ENCODE measurements at regions not wholly inside any gene's neighbourhood (a gene's known extent, or its start where the extent isn't known, plus 50 kb on each side); places are given as distances from the start of the nearest gene placed in this dataset.

DNA sequence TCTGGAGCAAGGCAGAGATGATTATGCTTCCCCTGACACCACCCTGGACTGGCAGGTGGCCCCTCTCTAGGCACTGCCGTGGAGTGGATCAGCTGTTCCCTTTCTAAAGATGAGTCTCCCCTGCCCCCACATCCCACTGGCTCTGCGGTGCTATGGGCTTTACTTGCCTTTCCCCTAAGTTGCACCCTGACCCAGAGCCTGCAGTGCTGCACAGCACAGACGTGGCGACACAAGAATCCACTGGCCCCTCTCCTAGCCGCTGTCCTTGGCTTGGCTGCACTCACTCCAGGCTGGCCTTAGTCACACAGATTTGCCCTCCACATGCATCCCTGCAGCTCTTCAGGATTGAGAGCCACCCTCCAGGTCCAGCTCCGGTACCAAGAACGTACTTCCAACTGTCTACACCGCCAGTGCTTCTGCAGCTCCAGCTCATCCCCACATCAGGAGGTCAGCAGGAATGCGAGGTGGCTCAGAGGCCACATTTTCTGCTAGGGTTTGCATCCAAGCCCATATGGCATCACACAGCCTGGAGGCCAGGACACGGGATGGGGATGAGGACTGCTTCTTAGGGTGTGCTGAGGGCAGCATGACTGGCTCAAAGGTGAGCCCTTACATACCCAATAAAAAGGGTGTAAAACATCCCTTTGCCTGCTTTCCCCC lies 82.4 kb upstream of the RASGRF1 start:
- CTCF ChIA-PET: interaction anchor here (3.2 kb wide), 1 partner anchor 12 kb away, joined by 25 read pairs; no protein-coding TSS in a partner anchor
- DNase-seq (ENCODE audit: low read depth, low spot score): no peak
- intact Hi-C loops (cut with micrococcal nuclease): no loop called here
- Histone ChIP-seq H3K9me2 (ENCODE audit: insufficient read depth) (no peaks in the 10 kb centered on the region), H3K27ac (ENCODE audit: low read depth, low read length) (no peak overlapping the region), H3K27me3 (ENCODE audit: insufficient read depth, low read length) (no peaks in the 10 kb centered on the region; the same call in 1 of the 2 replicates), H3K4me2 (ENCODE audit: low read length) (no peak overlapping the region), H3K79me2 (ENCODE audit: insufficient read depth, low read length) (no peaks in the 10 kb centered on the region), H3K9me3 (ENCODE audit: control insufficient read depth in 1 of 2, insufficient read depth in 1 of 2, low read depth in 1 of 2, low read length in 2 of 2) (no peaks in the 10 kb centered on the region), H3K4me1 (ENCODE audit: control insufficient read depth in 1 of 2, insufficient read depth in 2 of 2, low read length in 2 of 2) (peaks cover 25 to 41% of the 10 kb centered on the region in 2 experiments), H3K9ac (ENCODE audit: low read length) (no peak overlapping the region), H3K36me3 (ENCODE audit: control insufficient read depth in 1 of 2, insufficient read depth in 2 of 2, low read length in 2 of 2) (no peaks in the 10 kb centered on the region), H4K20me1 (ENCODE audit: insufficient read depth) (no peaks in the 10 kb centered on the region), H3K4me3 (replicated peaks in 1 of 2; ENCODE audit: low read depth in 1 of 2, low read length in 2 of 2) (no peak overlapping the region), H2AFZ (ENCODE audit: low read depth, low read length, poor library complexity, severe bottlenecking) (no peak overlapping the region)
- RAD21 ChIA-PET (ENCODE audit: low non-redundant PET in 1 of 2, low total read pairs in 2 of 2, uncharacterized antibody in 2 of 2, unreplicated experiment in 2 of 2): no interaction called here
- POLR2A ChIA-PET: no interaction called here
- TF ChIP-seq, protein P1, sequence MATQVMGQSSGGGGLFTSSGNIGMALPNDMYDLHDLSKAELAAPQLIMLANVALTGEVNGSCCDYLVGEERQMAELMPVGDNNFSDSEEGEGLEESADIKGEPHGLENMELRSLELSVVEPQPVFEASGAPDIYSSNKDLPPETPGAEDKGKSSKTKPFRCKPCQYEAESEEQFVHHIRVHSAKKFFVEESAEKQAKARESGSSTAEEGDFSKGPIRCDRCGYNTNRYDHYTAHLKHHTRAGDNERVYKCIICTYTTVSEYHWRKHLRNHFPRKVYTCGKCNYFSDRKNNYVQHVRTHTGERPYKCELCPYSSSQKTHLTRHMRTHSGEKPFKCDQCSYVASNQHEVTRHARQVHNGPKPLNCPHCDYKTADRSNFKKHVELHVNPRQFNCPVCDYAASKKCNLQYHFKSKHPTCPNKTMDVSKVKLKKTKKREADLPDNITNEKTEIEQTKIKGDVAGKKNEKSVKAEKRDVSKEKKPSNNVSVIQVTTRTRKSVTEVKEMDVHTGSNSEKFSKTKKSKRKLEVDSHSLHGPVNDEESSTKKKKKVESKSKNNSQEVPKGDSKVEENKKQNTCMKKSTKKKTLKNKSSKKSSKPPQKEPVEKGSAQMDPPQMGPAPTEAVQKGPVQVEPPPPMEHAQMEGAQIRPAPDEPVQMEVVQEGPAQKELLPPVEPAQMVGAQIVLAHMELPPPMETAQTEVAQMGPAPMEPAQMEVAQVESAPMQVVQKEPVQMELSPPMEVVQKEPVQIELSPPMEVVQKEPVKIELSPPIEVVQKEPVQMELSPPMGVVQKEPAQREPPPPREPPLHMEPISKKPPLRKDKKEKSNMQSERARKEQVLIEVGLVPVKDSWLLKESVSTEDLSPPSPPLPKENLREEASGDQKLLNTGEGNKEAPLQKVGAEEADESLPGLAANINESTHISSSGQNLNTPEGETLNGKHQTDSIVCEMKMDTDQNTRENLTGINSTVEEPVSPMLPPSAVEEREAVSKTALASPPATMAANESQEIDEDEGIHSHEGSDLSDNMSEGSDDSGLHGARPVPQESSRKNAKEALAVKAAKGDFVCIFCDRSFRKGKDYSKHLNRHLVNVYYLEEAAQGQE (IDR thresholded peaks at IDR 0.05; ENCODE audit: low read depth): no peak
- TF ChIP-seq CEBPB (IDR thresholded peaks at IDR 0.05; ENCODE audit: low read depth) (no peak), SP1 (IDR thresholded peaks at IDR 0.05; ENCODE audit: low read depth) (no peak), ZNF274 (IDR thresholded peaks at IDR 0.05; ENCODE audit: low read depth, low read length) (no peak), CBX3 (IDR thresholded peaks at IDR 0.05; ENCODE audit: low read depth) (no peak), SIN3A (IDR thresholded peaks at IDR 0.05; ENCODE audit: low read depth) (no peak), EGR1 (IDR thresholded peaks at IDR 0.05; ENCODE audit: low read depth) (no peak), FOSL1 (IDR thresholded peaks at IDR 0.05; ENCODE audit: low read depth) (no peak), ZFX (IDR thresholded peaks at IDR 0.05) (no peak), EZH2phosphoT487 (IDR thresholded peaks at IDR 0.05; ENCODE audit: borderline replicate concordance) (no peak), RAD21 (IDR thresholded peaks at IDR 0.05; ENCODE audit: low read depth) (no peak), TCF7L2 (IDR thresholded peaks at IDR 0.05; ENCODE audit: borderline replicate concordance, extremely low read depth, insufficient read depth, insufficient read length) (no peak), ELF1 (IDR thresholded peaks at IDR 0.05; ENCODE audit: borderline replicate concordance, low read depth) (no peak), JUND (IDR thresholded peaks at IDR 0.05) (no peak), POLR2AphosphoS5 (IDR thresholded peaks at IDR 0.05; ENCODE audit: low read depth, low read length) (no peak), POLR2A (IDR thresholded peaks at IDR 0.05; ENCODE audit: borderline replicate concordance, extremely low read depth, insufficient read depth, insufficient read length) (no peak)
- TF ChIP-seq, protein P2, sequence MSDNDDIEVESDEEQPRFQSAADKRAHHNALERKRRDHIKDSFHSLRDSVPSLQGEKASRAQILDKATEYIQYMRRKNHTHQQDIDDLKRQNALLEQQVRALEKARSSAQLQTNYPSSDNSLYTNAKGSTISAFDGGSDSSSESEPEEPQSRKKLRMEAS (IDR thresholded peaks at IDR 0.05): no peak
- TF ChIP-seq, protein P3, sequence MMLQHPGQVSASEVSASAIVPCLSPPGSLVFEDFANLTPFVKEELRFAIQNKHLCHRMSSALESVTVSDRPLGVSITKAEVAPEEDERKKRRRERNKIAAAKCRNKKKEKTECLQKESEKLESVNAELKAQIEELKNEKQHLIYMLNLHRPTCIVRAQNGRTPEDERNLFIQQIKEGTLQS (IDR thresholded peaks at IDR 0.05): no peak
- TF ChIP-seq, protein P4, sequence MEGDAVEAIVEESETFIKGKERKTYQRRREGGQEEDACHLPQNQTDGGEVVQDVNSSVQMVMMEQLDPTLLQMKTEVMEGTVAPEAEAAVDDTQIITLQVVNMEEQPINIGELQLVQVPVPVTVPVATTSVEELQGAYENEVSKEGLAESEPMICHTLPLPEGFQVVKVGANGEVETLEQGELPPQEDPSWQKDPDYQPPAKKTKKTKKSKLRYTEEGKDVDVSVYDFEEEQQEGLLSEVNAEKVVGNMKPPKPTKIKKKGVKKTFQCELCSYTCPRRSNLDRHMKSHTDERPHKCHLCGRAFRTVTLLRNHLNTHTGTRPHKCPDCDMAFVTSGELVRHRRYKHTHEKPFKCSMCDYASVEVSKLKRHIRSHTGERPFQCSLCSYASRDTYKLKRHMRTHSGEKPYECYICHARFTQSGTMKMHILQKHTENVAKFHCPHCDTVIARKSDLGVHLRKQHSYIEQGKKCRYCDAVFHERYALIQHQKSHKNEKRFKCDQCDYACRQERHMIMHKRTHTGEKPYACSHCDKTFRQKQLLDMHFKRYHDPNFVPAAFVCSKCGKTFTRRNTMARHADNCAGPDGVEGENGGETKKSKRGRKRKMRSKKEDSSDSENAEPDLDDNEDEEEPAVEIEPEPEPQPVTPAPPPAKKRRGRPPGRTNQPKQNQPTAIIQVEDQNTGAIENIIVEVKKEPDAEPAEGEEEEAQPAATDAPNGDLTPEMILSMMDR (IDR thresholded peaks at IDR 0.05 in 2 of 3, conservative IDR thresholded peaks at IDR 0.05 in 1 of 3; ENCODE audit: borderline replicate concordance in 1 of 3, insufficient read depth in 1 of 3, low read depth in 2 of 3, low read length in 2 of 3): no peak
- ATAC-seq: no peak
- BruUV-seq (replicated peaks): no TSS peak
